GM12891 (cell line): ENCODE measurements at regions not wholly inside any gene's neighbourhood (a gene's known extent, or its start where the extent isn't known, plus 50 kb on each side); places are given as distances from the start of the nearest gene placed in this dataset.

Experiments
- DNase-seq: peaks from one replicate; pipeline ENCODE4 v3.0.0; 2011; ENCODE audit warnings: low spot score; ENCODE audit not compliant: insufficient read length
- FAIRE-seq: peaks from 2 replicates; lab custom pipeline; 2011; peaks lifted over from hg19 to GRCh38; lab: Jason Lieb, UNC
- PAX5 ChIP-seq: IDR thresholded peaks from 2 replicates; pipeline ENCODE4 v1.6.1; 2011; ENCODE audit warnings: low read length, moderate library complexity, mild to moderate bottlenecking; ENCODE audit not compliant: insufficient read depth, severe bottlenecking
- POLR2A ChIP-seq: IDR thresholded peaks from 2 replicates; pipeline ENCODE4 v1.6.1; 2011; ENCODE audit warnings: low read depth, low read length, control low read depth
- POLR2AphosphoS5 ChIP-seq: IDR thresholded peaks from 2 replicates; pipeline ENCODE4 v1.6.1; 2011; ENCODE audit warnings: low read depth, low read length, control low read depth
- POU2F2 ChIP-seq: IDR thresholded peaks from 2 replicates; pipeline ENCODE4 v1.6.1; 2011; ENCODE audit warnings: low read depth, mild to moderate bottlenecking, control low read depth, low read length, moderate library complexity
- SPI1 ChIP-seq: IDR thresholded peaks from 2 replicates; pipeline ENCODE4 v1.6.1; 2011; ENCODE audit warnings: low read depth, low read length, control low read depth
- TAF1 ChIP-seq: IDR thresholded peaks from 2 replicates; pipeline ENCODE4 v1.6.1; 2011; ENCODE audit warnings: low read depth, low read length, control low read depth

- DNase-seq: no peak
- TF ChIP-seq SPI1 (no peak), POLR2AphosphoS5 (no peak), POU2F2 (no peak), POLR2A (no peak), PAX5 (no peak), TAF1 (no peak)
- FAIRE-seq: no peak
These were observed 122.5 kb upstream of the RND3 start for GRCh38 chr2:150609831-150610582.

GRCh38 chr2:150608341-150608740 lies 120.9 kb upstream of the RND3 start:
- no peak for TF ChIP-seq POLR2AphosphoS5
- no peak for TF ChIP-seq TAF1
- no peak for TF ChIP-seq SPI1
- TF ChIP-seq POU2F2: no peak
- no peak for TF ChIP-seq PAX5
- no peak for TF ChIP-seq POLR2A
- DNase-seq: no peak
- FAIRE-seq: no peak

DNA sequence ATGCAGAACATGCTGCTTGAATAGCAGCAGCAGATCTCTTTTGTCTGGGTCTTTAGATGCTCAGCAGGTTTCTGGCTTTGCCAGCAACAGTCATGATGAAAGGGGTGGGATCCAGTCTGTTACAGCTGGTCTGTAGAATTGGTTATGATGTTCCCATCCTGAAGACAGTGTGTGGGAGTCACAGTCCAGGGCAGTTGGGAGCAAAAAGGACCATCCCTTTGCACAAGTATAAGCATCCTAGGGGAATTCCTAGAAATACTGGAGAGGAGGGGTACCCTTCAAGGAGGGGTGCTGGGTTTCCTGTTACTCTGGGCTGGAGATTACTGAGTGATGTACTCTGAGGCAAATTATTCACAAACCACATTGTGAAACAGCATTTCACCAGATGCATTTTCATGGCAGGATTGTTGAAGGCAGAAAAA lies 119.9 kb upstream of the RND3 start:
- no peak for DNase-seq
- TF ChIP-seq PAX5 (no peak), TAF1 (no peak), POLR2AphosphoS5 (no peak), SPI1 (no peak), POU2F2 (no peak), POLR2A (no peak)
- no peak for FAIRE-seq

- no peak for DNase-seq
- no peak for FAIRE-seq
- no peak for TF ChIP-seq POU2F2
- no peak for TF ChIP-seq POLR2AphosphoS5
- no peak for TF ChIP-seq POLR2A
- TF ChIP-seq SPI1: no peak
- TF ChIP-seq TAF1: no peak
- no peak for TF ChIP-seq PAX5
These were observed 119.1 kb upstream of the RND3 start for GRCh38 chr2:150606380-150607060.

DNA sequence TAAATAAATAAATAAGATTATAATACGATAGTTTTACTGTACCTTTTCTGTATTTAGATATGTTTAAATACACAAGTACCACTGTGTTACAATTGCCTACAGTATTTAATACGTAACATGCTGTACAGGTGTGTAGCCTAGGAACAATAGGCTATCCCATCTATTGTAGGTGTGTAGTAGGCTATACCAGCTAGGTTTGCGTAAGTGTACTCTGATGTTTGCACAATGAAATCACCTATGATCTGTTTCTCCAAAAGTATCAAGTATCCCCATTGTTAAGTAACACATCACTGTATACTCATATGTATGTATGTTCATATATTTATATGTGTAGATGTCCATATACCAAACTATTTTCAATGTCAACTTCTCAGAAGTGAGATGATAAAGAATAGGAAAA lies 118.2 kb upstream of the RND3 start:
- FAIRE-seq: no peak
- TF ChIP-seq SPI1: no peak
- DNase-seq: no peak

GRCh38 chr2:150601280-150602038 lies 114.0 kb upstream of the RND3 start:
- TF ChIP-seq TAF1 (no peak), SPI1 (no peak), POU2F2 (no peak), POLR2A (no peak), PAX5 (no peak), POLR2AphosphoS5 (no peak)
- DNase-seq: no peak

DNA sequence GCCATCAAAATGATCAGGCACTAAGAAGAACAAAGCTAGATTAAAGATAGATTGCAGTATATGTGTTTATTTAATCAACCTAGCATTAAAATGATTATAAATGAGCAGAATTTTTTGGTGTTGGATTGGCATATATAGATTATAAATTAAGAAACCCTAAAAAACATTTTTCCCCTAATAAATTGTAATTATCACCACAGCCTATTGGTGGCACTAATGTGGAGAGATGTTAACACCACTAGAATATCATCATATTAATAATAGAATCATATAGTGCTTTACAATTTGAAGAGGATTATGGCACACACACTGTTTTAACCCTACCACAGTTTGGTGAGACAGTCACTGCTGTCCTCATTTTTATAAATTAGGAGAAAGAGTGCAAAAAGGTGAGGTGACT lies 112.4 kb upstream of the RND3 start:
- FAIRE-seq (no peak), DNase-seq (no peak)
- TF ChIP-seq POLR2AphosphoS5 (no peak), POU2F2 (no peak), PAX5 (no peak), POLR2A (no peak), TAF1 (no peak), SPI1 (no peak)

More at GRCh38 chr2:150601280-150602038, 114.0 kb upstream of the RND3 start:
- no peak for FAIRE-seq

GRCh38 chr2:150598383-150598782 lies 110.9 kb upstream of the RND3 start:
- no peak for TF ChIP-seq PAX5
- TF ChIP-seq POLR2A: no peak
- TF ChIP-seq TAF1: no peak
- no peak for TF ChIP-seq POLR2AphosphoS5
- TF ChIP-seq POU2F2: no peak
- TF ChIP-seq SPI1: no peak
- DNase-seq (no peak), FAIRE-seq (no peak)

DNA sequence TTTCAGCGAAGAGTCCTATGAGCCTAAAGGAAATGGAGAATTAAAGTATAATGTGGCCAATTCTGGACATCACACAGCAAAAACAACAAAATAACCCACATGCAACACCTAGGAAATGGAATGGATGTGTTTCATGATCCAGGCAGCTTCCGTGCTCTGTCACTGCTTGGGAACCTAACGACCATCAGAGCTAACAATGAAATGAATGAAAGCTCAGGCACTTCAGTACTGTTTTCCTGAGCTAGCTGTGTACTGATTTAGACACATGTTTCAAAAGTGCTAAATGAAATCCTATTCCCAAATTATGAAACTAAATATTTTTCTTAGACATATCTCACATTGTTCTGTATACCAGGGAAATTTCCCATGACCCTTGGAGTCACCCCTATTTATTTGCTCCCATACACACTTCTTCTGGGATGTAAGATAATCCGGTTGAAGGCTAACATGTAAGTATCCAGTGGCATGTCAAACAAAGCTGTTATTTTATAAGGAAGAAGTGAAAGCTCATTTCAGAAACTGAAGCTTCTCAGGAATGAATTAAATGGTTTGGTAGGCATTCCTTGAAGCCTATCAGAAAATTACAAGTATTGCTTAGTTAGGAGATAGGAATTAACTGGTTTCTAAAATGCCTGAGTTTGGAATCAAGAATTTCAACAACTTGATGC lies 108.5 kb upstream of the RND3 start:
- TF ChIP-seq PAX5 (no peak), POLR2A (no peak), SPI1 (no peak), POLR2AphosphoS5 (no peak), POU2F2 (no peak), TAF1 (no peak)
- DNase-seq (no peak), FAIRE-seq (no peak)
